ENCODE measurements at regions not wholly inside any gene's neighbourhood (a gene's known extent, or its start where the extent isn't known, plus 50 kb on each side); places are given as distances from the start of the nearest gene placed in this dataset.

DNA sequence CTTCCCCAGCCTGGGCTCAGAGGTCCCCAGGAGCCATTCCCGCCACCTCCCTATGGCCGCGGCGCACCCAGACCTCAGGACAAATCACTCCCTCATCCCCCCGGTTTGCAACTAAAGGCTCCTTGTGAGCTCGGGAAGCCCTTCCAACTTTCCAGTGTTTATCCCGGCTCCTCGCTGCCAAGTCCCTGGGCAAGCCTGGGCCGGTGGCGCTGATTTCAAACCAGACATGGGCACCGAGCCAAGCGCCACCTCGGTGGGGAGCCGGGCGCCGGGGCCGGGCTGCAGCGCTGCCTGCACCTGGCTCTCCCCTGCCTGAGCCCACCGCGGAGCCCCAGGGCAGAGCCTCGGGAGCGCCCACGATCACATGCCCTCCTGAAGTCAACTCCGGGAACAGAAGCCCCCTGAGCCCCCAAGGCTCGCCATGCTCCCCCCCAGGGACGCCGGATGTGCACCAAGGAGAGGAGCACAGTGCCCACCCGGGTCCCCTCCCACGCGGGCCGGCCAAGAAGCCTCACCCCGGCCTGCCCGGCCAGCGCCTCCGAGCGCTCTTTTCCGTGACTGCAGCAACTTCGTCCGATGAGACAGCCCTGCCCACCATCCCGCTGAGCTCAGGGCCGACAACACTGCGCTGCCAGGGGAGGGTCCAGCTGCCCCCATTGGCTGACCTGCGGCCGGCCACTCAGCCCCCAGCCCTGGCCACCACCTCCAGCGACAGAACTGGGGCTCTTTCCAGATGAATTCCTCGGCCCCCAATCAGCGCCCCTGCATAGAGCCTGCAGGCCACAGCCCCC, 50.0 kb downstream of the NCOR2 start:
- DNase-seq = no peak

DNA sequence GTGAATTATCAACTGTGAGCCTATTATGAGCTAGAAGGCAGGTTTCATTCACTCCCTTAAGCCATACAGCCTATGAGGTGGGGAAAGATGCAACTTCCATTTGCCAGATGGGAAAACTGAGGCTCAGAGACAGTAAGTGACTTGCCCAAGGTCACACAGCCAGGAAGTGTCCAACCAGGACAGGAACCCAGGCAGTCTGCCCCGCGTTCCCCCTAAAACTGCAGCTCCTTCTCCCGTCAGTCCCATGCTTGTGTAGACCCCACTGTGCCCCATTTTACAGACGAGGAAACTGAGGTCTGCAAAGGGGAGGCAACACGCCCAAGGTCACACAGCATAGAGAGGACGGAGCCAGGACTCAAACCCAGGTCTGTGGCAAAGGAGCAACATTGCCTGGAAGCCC, 50.6 kb downstream of the NCOR2 start:
- DNase-seq = no peak

DNA sequence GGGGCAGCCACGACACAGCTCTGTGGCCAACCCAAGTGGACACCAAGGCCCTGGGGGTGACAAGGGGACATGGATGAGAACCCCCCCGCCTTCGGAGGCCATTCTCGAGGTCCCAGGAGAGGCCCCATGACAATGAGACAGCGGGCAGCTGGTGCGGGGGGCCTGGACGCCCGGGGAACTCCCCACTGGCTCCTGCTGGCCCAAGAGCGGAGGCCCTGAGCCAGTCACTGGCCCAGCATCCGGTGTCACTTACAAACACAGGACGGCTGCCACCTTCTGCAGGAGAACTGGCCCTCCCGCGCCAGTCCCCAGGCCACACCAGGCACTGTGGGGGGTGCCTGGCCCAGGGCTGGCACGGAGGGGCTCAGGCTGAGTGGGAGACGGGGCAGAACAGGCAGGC, 51.4 kb downstream of the NCOR2 start:
- DNase-seq = no peak

DNA sequence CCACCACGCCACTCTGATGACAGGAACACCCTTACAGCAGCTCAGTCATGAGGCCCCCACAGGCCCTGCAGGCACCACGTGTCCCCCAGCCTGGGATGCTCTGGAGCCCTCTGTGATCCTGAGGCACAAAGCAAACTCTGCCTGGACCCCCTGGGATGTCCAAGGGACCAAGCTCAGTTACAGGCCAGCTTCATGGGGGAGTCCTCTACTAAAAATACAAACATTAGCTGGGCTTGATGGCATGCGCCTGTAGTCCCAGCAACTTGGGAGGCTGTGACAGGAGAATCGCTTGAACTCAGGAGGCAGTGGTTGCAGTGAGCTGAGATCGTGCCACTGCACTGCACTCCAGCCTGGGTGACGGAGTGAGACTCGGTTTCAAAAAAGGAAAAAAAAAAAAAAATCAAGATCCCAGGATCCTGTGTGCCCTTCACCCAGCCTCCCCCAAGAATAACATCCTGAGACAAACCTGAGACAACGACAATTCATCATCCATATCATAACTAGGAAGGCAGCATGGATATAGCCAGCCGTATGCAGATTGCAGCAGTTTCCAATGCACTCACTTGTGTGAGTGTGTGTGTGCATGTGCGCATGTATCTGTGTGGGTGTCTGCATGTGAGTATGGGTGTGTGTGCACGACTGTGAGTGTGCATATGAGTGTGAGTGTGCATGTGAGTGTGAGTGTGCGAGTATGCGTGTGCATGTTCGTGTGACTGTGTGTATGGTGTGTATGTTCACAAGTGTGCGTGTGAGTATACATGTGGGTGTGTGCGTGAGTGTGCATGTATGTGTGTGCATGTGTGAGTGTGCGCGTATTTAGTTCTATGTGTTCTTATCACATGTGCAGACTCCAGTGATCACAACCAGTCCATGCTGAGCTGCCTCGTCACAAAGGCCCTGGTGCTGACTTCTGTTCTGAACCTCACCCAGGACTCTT, 52.1 kb downstream of the NCOR2 start:
- DNase-seq = no peak

DNA sequence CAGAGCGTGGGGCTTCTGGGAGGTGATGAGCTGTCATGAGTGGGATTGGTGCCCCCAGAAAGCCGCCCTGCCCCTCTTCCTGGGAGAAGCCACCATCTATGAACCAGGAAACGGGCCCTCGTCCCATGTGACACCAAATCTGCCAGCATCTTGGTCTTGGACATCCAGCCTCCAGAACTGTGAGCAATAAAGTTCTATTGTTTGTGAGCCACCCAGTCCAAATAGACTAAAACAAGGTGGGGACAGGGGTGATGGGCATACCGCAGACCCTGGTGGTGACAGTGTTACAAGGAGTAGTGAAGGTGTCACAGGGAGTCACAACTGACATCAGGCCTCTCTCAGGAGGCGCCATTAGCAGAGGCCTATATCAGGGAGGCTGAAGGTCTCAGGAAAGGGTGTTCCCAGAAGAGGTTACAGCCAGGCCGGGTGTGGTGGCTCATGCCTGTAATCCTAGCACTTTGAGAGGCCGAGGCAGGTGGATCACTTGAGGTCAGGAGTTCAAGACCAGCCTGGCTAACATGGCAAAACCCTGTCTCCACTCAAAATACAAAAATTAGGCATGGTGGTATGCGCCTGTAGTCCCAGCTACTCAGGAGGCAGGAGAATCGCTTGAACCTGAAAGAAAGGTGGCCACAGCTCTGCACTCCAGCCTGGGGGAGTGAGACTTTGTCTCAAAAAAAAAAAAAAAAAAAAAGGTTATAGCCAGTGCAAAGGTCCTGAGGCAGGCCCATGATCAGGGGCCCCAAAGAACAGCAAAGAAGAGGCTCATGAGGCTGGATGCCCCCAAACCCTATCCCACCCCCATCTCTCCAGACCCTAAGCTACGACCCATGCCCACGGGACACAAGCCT, 53.0 kb downstream of the NCOR2 start:
- no peak for DNase-seq

DNA sequence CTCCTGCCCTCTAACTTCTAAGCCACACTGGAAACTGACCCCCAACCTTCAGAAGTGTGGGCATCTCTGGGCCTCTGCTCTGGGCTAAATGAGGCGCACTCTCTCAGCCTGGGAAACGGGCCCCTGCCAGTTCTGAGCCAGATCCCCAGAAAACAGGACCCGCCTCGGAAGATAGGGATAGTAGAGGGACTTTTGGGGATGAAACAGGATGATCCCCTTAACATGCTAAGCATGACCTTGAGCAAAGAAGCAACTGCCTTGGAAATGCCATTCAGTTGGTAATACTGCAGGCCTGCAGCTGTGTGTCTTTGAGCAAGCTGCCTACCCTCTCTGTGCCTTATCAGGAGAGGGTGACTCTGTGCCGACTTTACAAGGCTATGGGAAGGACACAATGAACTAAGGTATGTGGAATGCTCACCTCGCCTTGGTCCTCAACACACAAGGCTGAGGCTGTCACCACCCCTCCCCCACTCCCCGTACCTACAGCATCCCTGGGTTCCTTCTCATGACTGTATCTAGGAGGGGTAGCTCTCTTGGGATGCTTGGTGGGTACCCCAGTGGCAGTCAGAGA, 54.0 kb downstream of the NCOR2 start:
- no peak for DNase-seq

DNA sequence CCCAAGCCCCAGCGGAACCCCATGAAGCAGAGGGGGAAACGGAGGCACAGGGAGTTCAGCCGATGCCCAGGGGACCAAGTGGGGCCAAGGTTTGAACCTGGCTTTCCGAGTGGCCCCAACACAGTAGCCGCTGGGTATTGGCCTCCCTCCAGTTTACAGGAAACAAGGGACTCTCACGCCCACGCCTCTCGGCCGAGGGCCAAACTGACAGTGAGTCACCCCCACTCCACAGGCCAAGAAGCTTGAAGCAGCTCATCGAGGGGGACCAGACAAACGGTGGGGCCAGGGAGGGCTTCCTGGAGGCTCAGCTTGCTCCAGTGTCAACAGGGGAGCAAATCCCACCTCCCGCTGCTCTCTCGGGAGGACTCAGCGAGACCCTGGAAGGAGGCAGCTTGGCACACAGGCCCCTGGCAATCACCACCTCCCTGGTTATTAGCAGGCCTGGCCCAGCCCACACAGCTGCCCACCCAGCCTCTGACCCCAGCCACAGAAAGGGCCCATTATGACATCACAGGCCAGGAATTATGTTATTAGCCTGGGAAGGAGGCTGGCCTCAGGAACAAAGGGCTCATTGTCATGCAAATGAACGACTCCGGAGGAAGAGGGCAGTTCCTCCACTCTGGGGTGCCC, 54.6 kb downstream of the NCOR2 start:
- DNase-seq = peak; percentile 56

DNA sequence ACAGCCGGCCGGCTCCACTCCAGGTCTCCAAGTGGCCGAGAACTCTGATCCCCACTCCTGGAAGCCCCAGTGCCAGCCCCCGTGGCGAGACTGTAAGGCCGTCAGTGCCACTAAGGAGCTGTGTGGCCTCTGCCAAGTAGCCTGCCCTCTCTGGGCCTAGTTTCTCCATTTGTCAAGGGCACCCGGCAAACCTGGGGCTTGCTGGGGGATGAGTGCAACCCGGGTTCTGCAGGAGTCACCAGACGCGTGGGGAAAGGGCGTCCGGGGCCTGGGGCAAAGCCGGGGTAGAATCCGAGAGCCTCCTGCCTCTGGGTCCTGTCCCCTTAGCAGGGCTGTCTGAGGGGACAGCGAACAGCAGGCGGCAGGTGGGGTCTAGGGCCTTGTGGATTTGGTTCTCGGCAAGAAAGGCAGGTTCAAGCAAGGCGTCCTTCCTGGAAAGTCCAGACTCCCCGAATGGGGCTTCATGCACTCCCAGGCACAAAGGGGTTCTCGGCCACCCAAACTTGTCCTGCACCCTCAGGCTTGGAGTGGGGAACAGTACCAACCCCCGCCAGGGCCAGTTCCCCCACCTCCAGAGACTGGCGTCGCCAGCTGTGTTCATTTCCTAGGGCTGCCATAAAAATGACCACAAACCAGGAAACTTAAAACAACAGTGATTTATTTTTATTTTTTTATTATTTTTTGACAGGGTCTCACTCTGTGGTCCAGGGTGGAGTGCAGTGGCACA, 56.0 kb downstream of the NCOR2 start:
- DNase-seq = no peak

DNA sequence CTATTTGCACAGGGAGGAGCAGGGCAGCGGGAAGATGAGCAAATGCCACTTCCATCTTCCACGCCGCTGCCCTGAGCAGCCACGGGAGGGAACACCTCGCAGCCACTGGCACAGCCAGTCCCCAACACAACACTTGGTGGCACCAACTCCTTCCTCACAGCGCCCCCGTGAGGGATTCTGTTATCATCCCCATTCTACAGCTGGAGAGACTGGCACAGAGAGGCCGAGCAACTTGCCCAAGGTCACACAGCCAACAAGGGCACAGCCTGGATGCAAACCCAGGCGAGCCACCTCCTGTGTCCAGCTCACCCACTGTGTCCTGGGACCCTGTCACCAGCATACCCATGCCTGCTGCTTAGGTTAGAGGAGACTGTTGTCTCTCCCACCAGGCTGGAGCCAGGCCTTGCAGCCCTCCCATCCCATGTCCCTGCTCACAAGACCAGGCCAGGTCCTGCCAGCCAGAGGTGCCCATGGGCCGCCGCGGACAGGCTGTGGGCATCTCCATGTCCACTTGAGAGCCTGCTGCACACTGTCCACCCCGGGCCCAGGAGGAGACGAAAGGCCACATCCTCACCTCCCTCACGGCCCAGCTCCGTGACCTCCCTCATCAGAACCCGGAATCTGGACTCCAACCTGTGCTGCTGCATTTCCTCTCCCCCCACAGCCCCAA, 57.0 kb downstream of the NCOR2 start:
- no peak for DNase-seq

DNA sequence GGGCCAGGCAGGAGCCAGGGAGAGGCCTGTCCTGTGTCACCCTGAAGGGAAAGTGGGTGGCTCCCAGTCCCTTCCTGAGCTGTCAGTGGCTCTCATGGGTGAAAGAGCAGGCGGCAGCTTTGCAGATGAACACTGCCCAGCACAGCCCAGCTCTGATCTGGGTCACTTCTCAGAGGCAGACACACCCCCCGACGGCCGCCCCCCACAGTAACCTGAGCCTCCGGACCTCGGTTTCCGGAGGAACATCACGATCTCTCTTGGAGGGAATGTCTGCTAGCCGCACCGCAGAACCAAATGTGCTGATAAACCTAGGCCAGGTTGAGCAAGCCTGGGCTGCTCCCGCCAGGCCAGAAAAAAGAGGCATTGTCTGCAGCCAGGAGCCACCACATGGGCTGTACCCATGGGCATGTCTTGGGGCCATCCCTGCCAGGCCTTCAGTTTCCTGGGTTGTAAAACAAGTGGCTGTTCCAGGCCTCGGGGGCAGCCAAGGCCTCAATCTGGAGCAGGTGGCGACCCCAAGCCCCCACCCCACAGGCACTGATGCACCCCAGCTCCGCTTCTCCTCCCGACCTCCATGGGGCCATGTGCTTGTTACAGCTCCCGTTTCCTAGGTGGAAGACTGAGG, 57.6 kb downstream of the NCOR2 start:
- no peak for DNase-seq

DNA sequence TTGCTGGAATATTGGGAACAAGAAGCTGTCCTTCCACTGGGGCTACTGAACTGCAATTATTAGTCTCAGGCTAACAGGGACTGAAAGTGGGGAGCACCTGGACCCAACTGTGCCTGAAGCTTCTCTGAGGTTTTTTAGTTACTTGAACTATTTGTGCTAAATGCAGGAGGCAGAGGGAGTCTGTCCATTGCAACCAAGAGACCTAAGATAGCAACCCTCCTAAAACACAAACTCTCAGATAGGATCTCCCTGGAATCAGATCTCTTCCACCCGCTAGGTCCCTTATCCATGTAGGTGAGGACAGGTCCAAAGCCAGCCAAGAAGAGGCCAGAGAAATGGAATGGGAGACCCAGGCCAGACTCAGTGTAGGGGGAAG, 58.1 kb downstream of the NCOR2 start:
- DNase-seq = no peak

DNA sequence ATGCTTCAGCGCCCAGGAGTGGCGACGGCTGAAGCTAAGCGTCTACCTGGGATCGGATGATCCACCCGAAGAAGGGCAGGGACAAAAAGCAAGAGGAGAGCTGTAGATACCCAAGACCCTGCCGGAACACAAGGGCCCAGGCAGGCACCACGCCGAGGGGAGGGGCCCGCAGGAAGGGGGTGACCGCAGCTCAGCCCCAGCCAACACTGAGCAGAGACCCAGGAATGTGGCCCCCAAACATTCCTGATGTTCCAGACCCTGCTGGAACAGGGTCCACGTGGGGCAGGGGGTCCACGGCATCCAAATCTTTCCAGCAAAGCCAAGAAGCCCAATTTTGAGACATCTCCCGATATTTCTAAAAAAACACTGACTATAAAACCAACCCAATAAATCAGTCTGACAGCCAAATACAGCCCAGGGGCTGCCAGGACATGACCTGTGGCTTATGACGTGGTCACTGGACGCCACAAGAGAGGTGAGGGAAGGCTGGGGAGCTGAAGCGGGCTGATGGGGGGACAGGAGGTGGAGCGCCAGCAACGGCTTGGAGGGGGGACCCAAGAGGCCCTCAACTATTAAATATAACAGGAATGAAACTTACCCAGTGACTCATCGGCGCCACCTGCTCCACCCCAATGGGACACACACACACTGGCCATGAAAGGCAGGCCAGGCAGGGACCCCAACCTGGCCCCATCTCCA, 58.9 kb downstream of the NCOR2 start:
- no peak for DNase-seq

DNA sequence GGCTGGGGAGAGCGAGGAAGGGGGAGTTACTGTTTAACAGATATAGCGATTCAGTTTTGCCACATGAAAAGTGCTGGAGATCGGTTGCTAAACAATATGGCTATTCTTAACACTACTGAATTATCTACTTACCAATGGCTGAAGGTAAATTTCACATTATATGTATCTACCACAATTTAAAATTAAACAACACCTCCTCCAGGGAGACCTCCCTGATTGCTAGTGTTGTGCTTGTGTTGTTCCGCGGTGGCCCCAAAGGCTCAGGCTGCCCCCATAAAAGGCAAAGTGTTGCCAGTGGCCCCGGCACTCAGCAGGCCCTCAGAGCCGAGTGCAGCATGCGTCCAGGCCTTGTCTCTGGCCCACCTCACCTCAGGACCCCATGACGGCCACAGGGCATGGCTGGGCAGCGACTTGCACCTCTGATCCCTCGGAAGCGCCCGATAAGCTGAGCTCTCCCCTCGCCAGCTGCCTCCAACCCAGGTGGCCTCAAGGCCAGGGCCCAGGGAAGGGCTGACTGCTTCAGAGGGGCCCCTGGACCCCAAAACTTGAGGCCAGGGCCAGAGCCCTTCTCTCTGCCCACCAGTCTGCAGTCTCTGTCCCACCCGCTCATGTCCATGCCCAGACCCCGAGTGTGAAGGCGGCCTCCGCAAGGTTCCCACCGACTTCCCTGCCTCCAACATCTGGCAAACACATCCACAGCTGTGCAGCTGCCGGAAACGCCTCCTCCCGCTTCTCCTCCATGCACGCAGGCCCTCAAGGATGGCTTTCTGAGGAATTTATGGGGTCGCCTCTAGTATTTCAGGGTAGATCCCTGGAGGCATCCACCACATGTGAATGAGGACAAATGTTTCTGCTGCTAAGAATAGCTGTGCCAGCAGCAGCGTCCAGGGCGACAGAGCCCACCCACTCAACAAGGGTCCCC, 60.0 kb downstream of the NCOR2 start:
- no peak for DNase-seq

DNA sequence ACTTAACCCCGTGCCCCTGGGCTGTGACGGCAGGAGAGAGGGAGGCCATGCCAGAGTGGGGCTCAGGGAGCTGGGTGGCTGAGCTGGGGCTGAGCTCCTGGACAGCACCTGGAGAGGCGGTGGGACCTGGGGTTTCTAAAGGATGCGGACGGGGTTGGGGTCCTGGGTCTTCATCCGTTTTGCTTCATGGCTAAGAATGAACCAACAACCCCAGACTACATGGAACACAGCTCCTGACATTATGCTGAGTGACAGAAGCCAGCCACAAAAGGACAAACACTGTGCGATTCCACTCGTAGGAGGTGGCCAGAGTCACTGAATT, 60.6 kb downstream of the NCOR2 start:
- no peak for DNase-seq

DNA sequence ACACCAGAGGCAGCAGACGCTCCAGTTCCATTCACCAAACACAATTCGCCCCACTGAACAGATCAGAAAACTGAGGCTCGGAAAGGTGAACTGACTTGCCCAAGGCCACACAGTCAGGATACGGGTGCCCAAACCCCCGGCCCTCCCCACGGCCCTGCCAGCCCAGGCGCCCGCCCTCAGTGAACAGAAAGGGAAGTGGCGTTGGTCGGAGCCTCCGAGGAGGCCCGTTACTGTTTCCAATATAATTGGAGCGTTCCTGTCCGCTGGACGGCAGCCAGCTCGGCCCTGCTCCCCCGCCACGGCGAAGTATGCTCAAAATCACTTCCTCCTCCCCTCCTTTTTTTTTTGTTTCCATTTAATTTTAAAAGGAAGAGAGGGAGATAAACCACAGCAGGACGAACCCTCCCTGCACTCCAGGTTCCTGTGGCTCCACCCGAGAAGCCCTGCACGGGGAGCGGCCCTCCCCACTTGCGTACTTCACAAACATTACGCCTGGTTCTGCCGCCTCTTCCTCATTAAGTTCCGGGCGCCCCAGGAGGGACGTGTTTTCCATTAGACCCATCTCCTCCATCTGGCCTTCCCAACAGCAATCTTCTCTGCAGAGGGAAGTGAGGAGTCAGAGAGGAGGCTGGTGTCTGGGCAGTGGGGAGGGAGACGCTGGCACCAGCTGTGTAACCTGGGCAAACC, 61.1 kb downstream of the NCOR2 start:
- no peak for DNase-seq

DNA sequence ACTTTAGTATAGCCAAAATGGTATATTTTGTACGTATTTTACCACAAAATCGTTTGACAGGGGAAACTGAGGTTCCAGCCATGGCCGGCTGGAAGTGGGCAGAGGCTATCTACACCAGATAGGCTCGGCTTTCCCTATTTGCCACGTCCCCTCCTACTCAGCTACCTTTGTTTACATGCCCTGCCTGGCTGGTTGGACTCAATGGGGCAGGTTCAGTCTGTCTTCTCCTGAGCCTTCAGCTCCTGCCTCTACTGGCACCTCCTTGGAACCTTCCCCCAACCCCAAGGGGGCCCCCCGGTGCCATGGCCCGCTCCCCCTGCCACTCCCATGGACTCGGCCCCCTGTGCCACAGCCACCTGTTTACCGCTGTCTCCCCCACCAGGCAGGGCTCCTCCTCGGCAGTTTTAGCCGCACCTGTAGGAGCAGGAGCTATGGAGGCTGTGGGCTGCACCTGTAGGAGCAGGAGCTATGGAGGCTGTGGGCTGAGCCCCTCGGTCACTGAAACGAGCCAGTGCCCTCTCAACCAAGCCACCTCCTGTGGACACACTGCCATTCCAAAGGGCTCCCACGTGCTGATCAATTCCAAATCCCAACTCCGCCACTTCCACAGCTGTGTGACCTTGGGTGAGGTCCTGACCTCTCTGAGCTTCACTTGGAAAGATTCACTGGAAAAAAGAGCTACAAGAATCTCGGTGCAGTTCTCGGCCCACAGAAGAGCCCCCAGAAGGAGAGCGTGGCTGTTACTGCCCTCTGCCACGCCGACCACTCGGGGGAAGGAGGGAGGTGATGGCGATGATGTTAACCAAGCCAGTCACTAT, 62.2 kb downstream of the NCOR2 start:
- no peak for DNase-seq

DNA sequence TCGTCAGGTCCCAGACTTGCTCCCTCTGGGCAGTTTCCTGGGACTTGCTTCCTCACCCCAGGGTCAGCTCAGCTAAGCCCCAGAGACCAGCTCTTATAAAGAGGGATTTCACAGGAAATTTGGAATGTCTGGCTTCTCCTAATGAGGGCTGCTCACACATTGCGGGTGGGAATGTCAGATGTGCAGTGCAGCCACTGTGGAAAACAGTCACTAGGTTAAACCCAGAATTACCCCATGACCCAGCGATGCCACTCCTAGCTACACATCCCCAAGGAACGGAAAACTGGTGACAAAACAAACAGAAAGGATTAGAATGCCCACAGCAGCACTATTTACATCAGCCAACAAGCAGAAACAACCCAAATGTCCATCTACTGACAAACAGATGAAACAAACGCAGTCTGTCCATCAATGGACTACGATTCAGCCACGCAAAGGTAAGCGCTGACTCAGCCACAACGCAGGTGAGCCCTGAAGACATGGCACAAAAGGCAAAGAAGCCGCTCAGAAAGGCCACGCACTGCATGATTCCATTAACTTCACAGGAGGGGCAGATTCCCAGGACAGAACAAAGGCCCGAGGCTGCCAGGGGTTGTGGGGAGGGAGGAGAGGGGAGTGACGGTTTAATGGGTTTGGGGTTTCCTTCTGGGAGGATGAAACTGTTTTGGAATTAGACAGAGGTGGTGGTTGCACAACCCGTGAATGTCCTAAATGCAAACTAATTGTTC, 63.0 kb downstream of the NCOR2 start:
- no peak for DNase-seq
